ENCODE measurements at regions not wholly inside any gene's neighbourhood (a gene's known extent, or its start where the extent isn't known, plus 50 kb on each side); places are given as distances from the start of the nearest gene placed in this dataset.

DNA sequence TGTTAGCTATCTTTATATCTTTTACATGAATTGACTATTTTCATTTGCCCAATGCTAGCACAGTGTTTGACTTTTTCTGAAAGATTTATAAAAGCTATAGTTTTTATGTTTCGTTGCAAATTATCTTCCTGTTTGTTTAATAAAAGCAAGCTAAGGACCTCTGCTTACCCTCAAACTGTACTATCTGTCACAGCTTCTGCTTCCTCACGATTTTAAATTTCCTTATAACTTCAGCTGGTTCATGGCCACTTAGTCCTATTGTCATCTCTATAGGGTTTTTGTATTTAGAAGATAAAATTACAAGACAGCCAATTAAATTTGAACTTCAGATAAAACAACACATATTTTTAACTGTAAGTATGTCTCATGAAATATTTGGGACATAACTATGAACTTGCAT lies 494.0 kb downstream of the PDGFC start:
- TF ChIP-seq, protein P1, sequence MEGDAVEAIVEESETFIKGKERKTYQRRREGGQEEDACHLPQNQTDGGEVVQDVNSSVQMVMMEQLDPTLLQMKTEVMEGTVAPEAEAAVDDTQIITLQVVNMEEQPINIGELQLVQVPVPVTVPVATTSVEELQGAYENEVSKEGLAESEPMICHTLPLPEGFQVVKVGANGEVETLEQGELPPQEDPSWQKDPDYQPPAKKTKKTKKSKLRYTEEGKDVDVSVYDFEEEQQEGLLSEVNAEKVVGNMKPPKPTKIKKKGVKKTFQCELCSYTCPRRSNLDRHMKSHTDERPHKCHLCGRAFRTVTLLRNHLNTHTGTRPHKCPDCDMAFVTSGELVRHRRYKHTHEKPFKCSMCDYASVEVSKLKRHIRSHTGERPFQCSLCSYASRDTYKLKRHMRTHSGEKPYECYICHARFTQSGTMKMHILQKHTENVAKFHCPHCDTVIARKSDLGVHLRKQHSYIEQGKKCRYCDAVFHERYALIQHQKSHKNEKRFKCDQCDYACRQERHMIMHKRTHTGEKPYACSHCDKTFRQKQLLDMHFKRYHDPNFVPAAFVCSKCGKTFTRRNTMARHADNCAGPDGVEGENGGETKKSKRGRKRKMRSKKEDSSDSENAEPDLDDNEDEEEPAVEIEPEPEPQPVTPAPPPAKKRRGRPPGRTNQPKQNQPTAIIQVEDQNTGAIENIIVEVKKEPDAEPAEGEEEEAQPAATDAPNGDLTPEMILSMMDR (IDR thresholded peaks at IDR 0.05): no peak
- no peak for TF ChIP-seq POLR2A (IDR thresholded peaks at IDR 0.05)
- no peak for TF ChIP-seq EP300 (IDR thresholded peaks at IDR 0.05)
- TF ChIP-seq POLR2AphosphoS5 (IDR thresholded peaks at IDR 0.05): no peak

Data from sigmoid colon (tissue), 4 donors.